GM12892 (cell line): ENCODE measurements at regions not wholly inside any gene's neighbourhood (a gene's known extent, or its start where the extent isn't known, plus 50 kb on each side); places are given as distances from the start of the nearest gene placed in this dataset.

Experiments
- DNase-seq: peaks from one replicate; pipeline ENCODE4 v3.0.0; 2011; ENCODE audit not compliant: insufficient read length
- FAIRE-seq: peaks from 2 replicates; lab custom pipeline; 2011; peaks lifted over from hg19 to GRCh38; lab: Jason Lieb, UNC
- POLR2A ChIP-seq: IDR thresholded peaks from 2 replicates; pipeline ENCODE4 v1.6.1; 2011; ENCODE audit warnings: low read depth, low read length, control low read depth
- POLR2AphosphoS5 ChIP-seq: IDR thresholded peaks from 2 replicates; pipeline ENCODE4 v1.6.1; 2011; ENCODE audit warnings: low read depth, low read length, control low read depth
- TAF1 ChIP-seq: IDR thresholded peaks from 2 replicates; pipeline ENCODE4 v1.6.1; 2011; ENCODE audit warnings: low read depth, mild to moderate bottlenecking, control low read depth, low read length, borderline replicate concordance

DNA sequence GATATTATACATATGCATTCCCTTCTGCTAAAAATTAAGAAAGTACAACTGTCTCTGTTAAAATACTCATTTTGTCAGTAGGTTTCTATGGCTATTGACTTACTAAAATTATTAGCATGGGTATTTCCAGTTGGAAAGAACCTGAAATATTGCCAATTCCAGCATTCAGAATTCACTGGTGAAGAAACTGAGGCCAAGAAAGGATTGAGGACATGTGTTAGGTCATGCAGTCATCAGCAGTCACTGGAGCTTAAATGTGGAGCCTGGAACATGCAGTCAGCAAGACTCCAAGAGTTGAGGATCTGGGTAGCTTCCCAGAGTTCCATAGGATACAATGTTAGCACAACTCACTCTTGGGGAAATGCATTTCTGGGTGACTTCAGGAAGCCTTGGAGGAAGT is 1335.6 kb downstream of the AACS start:
- TF ChIP-seq POLR2AphosphoS5 = no peak
- no peak for TF ChIP-seq POLR2A
- TF ChIP-seq TAF1 = no peak
- DNase-seq = no peak
- FAIRE-seq = no peak

GRCh38 chr12:126404293-126404881 is 1339.2 kb downstream of the AACS start:
- FAIRE-seq (no peak), DNase-seq (no peak)
- TF ChIP-seq POLR2A = no peak
- TF ChIP-seq TAF1 = no peak
- TF ChIP-seq POLR2AphosphoS5 = no peak

DNA sequence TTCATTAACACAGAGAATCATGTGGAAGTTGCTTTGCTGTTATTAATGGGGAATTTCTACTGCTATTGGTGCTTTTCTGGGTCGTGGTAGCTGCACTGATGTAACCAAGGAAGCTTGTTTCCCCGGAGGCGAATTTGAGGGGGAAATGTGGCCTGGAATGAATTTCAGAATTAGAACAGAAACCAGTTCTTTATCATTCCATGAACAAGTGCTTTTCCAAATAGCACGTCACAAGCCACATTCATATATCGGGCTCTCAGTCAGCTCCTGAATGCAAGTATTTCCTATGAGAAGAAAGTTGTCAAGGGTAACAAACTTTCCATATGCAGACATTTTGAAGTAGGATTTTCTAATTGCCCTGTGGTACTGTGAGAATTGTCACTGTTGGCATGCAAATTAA is 1353.2 kb downstream of the AACS start:
- no peak for DNase-seq
- TF ChIP-seq TAF1 = no peak
- TF ChIP-seq POLR2A = no peak
- no peak for TF ChIP-seq POLR2AphosphoS5
- no peak for FAIRE-seq

GRCh38 chr12:126419131-126419530 is 1353.9 kb downstream of the AACS start:
- no peak for DNase-seq
- TF ChIP-seq POLR2AphosphoS5 = no peak
- no peak for TF ChIP-seq POLR2A
- TF ChIP-seq TAF1 = no peak
- FAIRE-seq = no peak

- FAIRE-seq = no peak
- DNase-seq = no peak
- TF ChIP-seq TAF1 = no peak
- no peak for TF ChIP-seq POLR2AphosphoS5
- TF ChIP-seq POLR2A = no peak
Observed at GRCh38 chr12:126424696-126425095, 1359.5 kb downstream of the AACS start.

GRCh38 chr12:126425264-126425663 is 1360.0 kb downstream of the AACS start:
- FAIRE-seq (no peak), DNase-seq (no peak)
- no peak for TF ChIP-seq POLR2AphosphoS5
- TF ChIP-seq TAF1 = no peak
- no peak for TF ChIP-seq POLR2A

DNA sequence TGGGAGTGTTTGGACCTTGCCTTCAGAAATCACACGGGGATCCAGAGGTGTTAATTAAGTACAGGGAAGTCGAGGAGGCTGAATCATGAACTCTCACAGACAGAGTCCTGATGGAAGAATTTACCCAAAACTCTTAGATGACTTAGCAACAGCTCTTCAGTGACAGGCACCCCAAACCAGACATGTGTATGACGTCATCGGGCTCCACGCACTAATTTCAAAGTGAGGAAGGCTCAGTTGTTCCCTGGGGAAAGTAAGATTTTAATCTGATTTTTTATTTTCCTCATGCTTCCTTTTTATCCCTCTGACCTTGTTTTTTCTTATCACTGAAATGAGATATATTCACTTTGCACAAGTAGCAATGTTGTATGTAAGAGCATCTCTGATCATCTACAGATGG is 1363.5 kb downstream of the AACS start:
- FAIRE-seq = no peak
- no peak for DNase-seq
- no peak for TF ChIP-seq POLR2A
- TF ChIP-seq TAF1 = no peak
- TF ChIP-seq POLR2AphosphoS5 = no peak

- DNase-seq = no peak
- TF ChIP-seq POLR2A (no peak), TAF1 (no peak), POLR2AphosphoS5 (no peak)
- no peak for FAIRE-seq
Observed at GRCh38 chr12:126430921-126431320, 1365.7 kb downstream of the AACS start.

DNA sequence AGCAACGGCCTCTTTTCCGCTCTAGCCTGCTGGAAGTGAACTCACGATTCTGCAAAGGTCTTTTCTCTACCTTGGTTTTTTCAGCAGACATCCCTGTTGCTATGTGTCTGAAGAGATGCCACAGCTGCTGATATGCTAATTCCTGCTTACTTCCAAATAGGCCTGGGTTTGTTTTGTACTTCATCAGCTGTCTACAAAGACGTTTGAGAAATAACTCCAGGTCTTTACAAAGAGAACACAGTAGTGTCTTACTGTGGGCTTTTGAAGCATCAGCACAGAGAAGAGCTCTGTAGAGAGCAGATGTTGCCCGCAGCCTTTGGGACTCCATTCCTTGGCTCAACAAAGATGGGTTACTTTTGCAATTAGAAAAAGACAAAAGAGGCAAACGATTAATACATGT is 1366.5 kb downstream of the AACS start:
- no peak for DNase-seq
- no peak for FAIRE-seq
- no peak for TF ChIP-seq POLR2AphosphoS5
- no peak for TF ChIP-seq TAF1
- TF ChIP-seq POLR2A = no peak

DNA sequence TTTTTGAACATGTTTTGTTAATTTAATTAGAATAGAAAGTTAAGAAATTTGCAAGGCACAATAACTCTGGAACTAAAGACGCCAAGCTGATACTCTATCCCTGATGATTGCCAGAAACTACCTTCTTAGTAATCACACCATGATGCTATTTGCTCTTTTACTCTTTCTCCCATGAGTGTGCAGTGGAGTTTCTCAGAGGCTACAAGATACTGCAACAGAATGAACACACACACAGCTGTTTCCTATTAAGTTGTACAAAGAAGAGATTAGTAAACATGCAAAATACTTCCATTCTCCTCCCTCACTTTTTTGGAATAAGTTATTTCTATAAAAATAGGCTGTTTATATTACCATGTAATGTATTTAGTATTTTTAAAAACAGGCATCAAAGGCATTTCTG is 1367.5 kb downstream of the AACS start:
- no peak for FAIRE-seq
- DNase-seq = no peak
- no peak for TF ChIP-seq POLR2A
- no peak for TF ChIP-seq TAF1
- TF ChIP-seq POLR2AphosphoS5 = no peak

DNA sequence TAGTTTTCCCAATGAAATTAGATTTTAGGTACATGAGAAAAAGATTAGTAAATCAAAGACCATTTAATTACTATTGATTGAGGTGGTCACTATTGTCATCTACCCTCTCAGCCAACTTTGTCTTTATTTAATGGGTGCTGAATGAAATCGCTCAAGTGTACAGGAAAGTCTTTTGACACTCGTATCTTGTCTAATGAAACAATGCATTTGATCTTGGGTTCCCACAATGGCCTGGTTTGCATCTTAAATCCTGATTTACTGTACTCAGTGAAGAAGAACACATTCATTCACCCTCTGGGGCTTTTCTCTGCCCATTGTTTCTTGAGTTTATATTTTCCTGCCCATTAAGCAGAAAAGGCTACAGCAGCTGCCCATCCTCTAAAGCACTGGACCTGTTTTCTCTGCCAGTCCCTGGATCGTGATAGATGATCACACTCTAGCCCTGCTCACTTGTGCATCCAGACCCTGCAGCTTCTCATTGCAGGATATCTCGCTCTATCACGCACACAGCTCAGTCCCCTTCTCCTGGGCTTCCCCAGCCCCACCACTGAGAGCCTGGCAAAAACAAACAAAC is 1369.3 kb downstream of the AACS start:
- TF ChIP-seq POLR2A (no peak), POLR2AphosphoS5 (no peak), TAF1 (no peak)
- no peak for FAIRE-seq
- no peak for DNase-seq

DNA sequence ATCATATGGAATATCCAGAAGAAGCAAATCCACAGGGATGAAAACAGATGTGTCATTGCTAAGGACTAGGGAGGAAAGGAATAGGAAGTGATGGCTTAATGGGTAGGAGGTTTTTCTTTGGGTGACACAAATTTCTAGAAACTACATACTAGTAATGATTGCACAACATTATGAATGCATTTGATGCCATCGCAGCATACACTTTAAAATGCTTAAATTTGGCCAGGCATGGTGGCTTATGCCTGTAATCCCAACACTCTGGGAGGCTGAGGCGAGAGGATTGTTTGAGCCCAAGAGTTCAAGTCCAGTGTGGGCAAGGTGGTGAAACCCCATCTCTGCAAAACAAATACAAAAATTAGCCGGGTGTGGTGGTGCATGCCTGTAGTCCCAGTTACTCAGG is 1370.8 kb downstream of the AACS start:
- DNase-seq (no peak), FAIRE-seq (no peak)
- no peak for TF ChIP-seq TAF1
- TF ChIP-seq POLR2AphosphoS5 = no peak
- TF ChIP-seq POLR2A = no peak

GRCh38 chr12:126437934-126438333 is 1372.7 kb downstream of the AACS start:
- TF ChIP-seq POLR2AphosphoS5 = no peak
- TF ChIP-seq POLR2A = no peak
- TF ChIP-seq TAF1 = no peak
- FAIRE-seq = no peak
- no peak for DNase-seq
